EH (cell line): ENCODE measurements at regions not wholly inside any gene's neighbourhood (a gene's known extent, or its start where the extent isn't known, plus 50 kb on each side); places are given as distances from the start of the nearest gene placed in this dataset.
"Not testable (repeated sequence)": the region's sequence is repeated elsewhere in the genome, so short reads cannot be mapped to it uniquely, and the experiment has no call there.

Experiments
- DNase-seq: peaks from one replicate; pipeline ENCODE4 v3.0.0-alpha.2; 2015; ENCODE audit warnings: low read depth

DNA sequence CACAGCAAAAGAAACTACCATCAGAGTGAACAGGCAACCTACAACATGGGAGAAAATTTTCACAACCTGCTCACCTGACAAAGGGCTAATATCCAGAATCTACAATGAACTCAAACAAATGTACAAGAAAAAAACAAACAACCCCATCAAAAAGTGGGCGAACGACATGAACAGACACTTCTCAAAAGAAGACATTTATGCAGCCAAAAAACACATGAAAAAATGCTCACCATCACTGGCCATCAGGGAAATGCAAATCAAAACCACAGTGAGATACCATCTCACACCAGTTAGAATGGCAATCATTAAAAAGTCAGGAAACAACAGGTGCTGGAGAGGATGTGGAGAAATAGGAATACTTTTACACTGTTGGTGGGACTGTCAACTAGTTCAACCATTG is 207.8 kb downstream of the USP6NL start:
- DNase-seq = not testable (repeated sequence)

DNA sequence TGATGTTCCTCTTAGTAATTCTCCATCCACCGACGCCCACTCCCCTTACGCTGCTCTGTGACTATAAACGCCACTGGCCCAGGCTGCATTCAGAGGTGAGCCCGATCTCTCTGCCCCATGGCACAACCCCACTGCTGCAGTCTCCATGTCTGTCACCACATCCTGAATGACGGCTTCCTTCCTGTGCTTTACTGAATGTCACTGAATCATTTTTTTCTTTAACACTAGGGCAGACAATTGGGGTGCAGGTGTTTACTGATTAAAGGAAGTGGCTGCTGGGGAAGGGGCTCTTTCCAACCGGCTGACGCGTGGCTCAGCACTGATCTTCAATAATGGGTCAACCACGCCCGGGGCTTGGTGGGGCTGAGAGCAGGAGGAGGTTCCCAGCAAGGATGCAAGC is 208.3 kb downstream of the USP6NL start:
- no peak for DNase-seq

DNA sequence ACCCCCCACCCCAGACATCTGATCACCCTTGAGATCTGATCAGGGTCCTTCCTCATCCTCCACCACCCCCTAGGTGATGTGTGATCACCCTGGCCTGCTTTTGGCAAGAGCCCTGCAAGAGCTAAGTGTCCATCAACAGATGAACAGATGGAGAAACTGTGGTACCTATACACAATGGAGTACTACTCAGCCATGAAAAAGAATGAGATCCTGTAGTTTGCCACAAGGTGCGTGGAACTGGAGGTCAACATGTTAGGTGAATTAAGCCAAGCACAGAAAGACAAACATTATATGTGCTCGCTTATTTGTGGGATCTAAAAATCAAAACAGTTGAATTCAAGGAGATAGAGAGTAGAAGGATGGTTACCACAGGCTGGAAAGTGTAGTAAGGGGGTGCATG is 209.1 kb downstream of the USP6NL start:
- no peak for DNase-seq

DNA sequence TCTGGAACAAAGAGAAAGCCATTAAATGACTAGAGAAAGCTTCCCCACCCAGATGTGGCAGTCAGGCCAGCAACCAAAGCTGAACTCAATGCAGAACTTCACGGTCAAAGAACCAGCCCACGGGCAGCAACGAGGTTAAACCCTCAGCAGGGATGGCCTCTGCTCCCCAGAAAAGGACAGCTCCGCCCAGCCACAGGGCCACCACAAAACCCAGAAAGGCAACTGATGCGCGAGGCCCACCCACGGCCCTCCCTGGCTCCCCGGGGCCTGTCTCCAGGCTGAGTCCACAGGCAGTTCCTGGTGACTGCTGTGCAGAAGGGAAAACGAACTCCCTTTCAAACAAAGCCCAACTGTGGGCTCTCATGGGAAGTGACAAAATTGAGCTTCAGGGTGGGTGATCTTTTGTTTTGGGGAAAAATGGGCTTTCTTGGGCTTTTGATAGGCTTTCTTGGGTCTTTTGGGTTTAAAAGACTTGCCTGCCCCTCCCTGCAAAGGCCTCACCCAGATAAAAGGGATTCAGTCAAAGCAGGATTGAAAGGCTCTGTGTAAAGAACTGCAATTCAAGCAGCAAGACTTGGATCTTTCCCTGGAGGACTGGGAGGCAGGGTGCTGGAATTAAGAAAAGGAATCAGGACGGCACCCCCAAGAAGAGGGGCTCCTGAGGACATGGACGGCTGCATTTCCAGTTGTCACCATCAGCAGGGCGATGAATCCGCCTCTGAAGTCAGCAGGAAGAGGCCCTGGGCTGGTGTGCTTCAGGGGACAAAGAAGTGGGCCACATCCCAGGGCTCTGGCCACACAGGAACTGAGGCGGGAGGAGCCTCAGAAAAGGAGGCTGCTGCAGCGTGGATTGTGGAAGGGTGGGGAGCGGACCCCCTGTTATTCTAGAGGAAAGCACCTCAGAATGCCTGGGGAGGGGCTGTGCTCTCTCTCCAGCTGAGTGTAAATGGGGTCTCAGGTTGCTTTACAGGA is 209.9 kb downstream of the USP6NL start:
- DNase-seq = no peak

DNA sequence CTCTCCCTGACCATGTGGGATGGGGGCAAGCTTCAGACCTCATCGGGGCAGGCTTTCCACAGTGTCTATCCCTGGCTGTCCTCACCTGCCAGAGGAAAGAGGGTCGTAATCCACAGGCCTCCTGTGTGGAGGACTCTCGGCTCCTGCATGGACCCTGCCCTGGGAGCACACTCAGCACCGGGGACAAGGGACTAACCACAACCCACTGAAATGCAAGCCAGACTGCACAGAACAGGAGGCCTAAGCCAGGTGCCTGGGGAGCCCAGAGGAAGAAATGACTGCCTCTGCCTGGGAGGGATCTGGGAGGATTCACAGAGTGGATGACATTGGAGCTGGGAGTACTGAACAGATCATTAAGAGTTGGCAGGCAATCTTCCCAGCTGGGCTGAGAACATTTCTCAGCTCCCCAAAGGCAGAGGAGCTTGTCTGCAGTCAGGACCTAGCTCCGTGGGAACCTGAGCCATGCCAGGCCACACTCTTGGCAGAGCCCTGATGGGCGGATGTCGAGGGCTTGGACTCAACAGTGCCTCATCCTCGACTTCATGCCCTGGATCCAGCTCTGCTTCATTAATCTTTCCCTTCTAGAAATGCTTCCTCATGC is 213.4 kb downstream of the USP6NL start:
- peak; percentile 2 for DNase-seq

DNA sequence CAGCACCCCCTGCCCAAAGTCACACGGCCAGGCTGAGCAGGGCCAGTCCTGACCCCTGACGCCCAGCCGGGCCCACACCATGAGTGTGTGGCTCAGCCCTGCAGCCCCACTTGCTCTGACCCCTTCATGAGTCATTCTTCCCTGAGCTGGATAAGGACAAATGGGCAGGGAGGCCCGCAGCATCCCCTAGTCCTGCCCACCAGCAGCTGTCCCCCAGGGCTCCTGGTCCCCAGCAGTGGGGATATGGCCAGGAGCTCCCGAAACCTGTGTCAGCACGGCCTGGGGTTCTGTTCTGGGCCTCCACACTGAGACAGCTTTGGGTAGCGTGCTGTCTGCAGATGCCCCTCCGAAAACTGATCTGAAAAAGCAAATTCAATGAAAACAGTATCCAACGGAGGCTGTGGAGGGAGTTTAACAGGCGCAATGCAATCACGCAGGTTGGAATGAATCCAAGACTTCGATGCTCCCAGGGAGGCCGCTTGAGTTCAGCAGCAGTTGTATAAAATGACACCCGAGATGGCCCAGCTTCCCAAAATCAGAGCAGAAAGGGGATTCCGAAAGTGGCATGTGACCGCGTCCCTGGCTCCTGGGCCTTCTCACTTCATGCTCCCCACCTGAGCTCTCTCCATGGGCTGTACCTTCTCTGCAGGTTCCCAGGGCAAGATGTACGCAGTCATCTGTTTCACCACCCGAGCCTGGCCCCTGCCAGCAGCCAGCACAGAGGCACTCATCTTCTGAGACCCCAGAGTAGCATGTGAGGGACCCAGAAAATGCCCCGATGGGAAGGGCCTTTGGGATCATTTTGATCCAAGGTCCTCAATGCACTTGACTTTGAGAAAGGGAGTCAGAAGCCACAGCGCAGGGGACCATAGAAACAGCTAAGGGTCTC is 214.1 kb downstream of the USP6NL start:
- DNase-seq = no peak

DNA sequence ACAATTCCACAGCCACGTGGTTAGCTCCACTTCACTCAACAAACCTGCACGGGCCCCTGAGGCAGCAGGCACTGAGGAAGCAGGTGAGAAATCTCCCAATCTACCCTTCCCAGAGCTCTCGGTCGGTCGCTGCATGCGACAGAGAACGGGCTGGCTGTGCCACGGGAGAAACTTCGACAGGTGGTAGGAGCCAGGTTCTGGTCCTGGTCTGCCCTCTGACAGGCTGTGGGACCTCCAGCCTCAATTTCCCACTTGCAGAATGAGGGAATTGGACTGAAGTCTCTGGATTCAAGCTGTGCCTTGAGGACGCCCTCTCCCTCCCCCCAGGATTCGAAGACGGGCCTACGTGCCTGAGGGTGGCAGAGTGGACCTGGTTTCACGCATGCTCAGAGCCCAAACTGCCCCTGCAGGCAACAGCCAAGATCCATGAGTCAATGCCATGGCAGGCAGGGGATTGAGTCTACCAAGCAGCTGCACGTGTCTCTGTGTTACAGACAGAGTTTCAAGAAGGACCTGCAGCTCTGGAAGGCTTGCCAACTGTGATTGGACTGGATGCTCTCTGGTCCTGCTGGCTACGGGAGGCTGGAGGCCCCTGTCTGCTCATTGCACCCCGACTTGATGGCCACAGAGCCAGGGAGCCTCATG is 215.0 kb downstream of the USP6NL start:
- no peak for DNase-seq

DNA sequence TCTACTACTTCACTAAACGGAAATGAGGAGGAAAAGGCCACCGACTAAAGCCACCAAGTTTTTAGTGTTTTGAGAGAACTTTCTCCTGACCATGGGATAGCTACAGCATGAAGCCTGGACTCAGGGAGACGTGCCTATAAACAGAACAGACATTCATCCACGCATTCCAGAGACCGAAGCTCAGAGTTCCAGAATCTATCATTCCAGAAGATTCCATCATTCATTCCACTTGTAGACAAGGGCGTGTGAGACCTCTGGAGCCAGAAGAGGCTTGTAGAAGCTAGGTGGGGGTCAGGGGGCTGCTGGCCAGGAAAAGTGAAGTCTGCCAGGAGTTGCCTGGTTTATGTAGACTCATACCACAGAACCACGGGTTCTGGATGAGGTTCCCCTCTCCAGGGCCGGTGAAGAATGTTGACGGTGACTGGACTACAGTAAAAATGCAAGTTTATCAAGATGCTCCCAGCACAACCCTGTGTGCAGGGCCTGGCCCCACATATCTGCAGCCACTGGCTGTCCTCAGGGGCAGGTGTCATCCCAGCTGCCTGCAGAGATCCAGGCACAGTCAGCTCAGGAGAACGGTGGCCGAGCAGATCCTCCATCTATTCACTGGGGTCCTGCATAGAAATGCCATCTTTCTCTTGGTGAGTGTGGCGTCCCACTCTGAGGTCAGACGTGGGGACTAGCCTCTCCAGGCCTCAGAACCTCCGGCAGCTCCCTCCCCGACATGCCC is 215.7 kb downstream of the USP6NL start:
- DNase-seq = peak; percentile 3

DNA sequence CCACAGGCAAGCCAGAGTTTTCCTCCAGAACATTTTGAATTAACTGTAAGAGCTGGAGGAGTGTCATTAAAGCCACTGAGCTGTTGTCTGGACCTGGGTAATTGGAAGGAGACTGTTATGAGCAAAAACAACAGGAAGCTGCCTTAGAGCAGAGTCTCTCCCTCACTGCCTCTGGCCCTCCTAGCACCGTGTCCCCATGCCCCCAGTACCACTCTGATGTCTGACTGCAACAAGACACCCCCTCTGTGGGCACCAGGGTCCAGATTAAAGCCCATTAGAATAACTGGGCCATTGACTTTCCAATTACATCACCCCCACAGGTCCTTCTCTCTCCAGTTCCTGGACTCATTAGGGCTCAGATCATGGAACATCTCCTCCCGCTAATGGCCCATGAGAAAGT is 216.3 kb downstream of the USP6NL start:
- DNase-seq = no peak

DNA sequence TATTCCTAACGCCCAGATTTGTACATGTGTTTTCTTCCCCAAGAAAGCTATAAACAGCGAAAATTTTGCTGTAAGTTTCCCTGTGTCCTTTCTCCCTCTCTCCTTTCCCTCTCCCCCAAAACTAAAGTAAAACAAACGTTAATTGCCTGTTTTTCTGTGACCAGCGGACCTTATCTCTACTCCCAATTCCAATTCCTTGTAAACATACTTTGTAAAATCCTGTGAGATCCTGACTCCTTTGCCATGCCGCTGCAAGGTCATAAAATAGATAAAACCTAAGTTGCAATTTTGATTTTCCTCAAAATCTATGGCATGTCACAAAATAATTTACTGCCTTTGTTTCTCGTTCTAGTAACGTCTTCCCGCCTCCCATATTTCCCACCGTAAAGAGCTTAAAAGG is 217.6 kb downstream of the USP6NL start:
- no peak for DNase-seq

DNA sequence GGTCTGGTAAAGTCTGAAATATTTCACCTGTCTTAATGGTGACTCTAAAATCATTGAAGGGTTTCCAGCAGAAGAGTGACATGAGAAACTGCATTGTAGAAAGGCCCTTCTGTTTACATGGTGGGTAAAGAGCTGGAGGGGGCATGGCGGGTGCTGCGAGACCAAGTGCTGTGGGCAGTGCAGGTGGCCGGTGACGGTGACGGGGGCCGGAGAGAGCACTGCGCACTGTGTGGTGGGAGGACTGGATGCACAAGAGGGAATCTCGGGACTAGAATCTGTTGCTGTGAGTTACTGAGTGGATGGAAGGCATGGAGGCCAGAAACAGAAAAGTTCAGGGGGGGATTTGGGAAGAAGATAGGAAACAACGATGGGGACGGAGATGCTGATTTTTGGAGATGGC is 218.7 kb downstream of the USP6NL start:
- no peak for DNase-seq

DNA sequence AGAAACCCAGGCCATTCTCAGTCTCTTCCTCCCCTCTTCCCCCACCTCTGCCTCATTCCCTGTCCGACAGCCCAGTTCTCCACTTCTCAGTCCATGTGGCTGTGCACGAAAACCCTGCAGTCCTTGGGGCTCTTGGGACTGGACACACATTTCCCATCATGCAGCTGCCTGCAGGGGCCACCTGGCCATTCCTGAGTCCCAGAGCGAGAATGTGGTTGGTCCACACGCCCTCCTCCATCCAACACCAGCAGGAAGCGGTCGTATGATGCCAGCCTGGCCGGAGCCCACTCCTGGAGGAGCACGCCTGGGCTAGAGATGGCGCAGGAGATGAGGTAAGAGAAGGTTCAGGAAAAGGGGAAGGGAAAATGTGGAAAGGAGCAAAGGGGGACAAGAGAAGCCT is 222.5 kb downstream of the USP6NL start:
- DNase-seq = no peak

DNA sequence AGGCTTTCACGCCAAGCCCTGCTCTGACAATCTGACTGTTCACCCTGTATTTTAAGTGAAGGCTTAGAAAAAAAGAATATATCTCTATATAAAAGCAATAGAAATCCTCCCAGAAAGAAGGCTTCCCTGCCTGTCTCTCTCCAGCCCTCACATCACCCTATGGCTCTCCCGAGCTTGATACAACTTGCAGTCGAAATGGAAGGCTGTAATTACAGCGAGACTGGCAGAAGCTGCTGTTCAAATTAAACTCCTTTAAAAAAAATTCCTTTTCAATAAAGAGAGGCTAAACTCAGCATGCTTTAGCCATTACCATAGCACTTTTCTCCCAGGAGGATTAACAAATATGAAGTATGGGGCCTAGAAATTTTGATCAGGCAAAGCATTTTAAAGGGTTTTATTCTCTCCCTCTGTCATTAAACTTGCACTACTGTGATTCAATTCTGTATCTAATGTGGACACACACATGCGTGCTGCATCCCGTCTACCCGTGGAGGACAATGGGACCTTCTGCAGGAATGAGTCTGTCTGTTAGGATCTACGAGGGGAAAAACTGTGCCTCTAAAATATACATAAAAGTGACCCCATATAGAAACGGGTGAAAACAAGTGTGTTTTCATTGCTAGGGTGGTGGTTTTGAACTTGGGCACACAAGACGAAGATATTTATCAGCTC is 223.8 kb downstream of the USP6NL start:
- DNase-seq = no peak

DNA sequence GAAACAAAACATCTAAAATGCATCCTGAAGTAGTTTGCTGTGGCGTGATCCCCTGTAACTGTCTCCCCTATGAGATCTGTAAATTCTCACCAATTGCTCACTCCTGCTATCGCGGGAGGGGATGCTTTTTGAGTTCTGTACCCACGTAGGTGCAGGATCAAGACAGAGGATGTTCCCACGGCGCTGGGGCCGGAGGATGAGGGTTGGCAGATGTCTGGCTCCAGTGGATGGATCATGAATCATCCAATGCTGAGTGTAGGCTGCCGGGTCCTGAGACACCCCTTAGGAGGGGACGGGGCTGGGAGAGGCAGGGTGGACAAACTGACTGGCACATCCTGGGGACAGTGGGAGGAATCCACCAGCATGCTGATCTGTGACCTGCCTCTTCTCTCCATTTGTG is 224.4 kb downstream of the USP6NL start:
- DNase-seq = no peak
